Duodenal mucosa (tissue), 2 donors: ENCODE measurements at regions not wholly inside any gene's neighbourhood (a gene's known extent, or its start where the extent isn't known, plus 50 kb on each side); places are given as distances from the start of the nearest gene placed in this dataset.

Source experiments
- H3K27ac ChIP-seq: one replicate; pipeline ENCODE4 v1.7.0; 2013; ENCODE audit warnings: low read depth, low read length
- H3K27me3 ChIP-seq, 2 donors: one replicate each; pipeline ENCODE4 v1.7.0; 2013; ENCODE audit warnings: low read length in 2 of 2, control low read depth in 1 of 2; ENCODE audit not compliant: insufficient read depth in 2 of 2, control insufficient read depth in 1 of 2
- H3K36me3 ChIP-seq, 2 donors: one replicate each; pipeline ENCODE4 v1.7.0; 2013; ENCODE audit warnings: low read length in 2 of 2, control low read depth in 1 of 2; ENCODE audit not compliant: insufficient read depth in 2 of 2, control insufficient read depth in 1 of 2
- H3K4me1 ChIP-seq, 2 donors: one replicate each; pipeline ENCODE4 v1.7.0; 2013; ENCODE audit warnings: low read length in 2 of 2, control low read depth in 1 of 2; ENCODE audit not compliant: insufficient read depth in 2 of 2, control insufficient read depth in 1 of 2
- H3K4me3 ChIP-seq, 2 donors: one replicate each; pipeline ENCODE4 v1.7.0; 2013; ENCODE audit warnings: low read length in 2 of 2, low read depth in 1 of 2
- H3K9ac ChIP-seq, 2 donors: one replicate each; pipeline ENCODE4 v1.7.0; 2013; ENCODE audit warnings: low read length in 2 of 2, low read depth in 1 of 2
- H3K9me3 ChIP-seq, 2 donors: one replicate each; pipeline ENCODE4 v1.7.0; 2013; ENCODE audit warnings: low read length in 2 of 2, control low read depth in 1 of 2; ENCODE audit not compliant: control insufficient read depth in 1 of 2

DNA sequence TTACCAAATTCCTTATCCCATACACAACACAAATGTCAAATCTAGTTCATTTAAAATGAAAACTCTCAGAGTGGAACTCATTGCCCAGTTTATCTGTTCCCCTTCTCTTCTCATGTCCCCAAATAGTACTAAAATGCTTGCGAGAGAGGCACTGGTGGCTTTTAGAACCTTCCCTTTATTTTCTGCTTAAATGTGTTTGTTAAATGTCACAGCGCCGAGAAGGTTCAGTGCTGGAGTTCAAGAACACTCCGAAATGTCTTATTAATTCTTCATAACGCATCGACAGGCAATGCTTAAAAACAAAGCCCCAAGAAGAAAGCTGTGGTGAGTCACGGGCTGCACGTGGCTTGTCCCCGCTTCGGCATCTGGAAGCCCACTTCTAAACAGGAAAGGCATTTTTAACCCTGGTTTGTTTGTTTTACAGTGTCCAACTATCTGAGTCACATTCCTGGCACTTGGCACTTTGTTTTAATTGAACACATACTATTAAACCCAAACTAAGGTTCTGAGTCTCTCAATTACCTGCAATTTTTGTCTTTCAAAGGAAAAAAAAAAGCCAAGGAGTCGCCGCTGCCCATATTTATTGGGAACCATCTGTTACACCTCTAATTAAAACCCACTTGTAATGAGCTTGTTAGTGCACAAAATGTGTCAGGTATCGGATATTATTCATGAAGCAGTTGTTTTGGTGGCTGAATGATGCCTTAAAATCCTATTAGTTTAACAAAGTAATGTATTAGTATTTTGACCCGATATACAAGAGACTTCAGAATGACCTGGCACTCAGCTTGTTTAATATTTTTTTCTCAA, 49.9 kb upstream of the MGMT start:
- no peaks in the 10 kb centered on the region for H3K9me3 ChIP-seq
- no peak overlapping the region for H3K27ac ChIP-seq

More for the DNA sequence above, 49.9 kb upstream of the MGMT start:
- no peak overlapping the region for H3K4me3 ChIP-seq
- no peaks in the 10 kb centered on the region for H3K27me3 ChIP-seq
- H3K36me3 ChIP-seq = no peaks in the 10 kb centered on the region
- H3K9ac ChIP-seq = no peak overlapping the region
- H3K4me1 ChIP-seq = no peaks in the 10 kb centered on the region
